ENCODE measurements at regions not wholly inside any gene's neighbourhood (a gene's known extent, or its start where the extent isn't known, plus 50 kb on each side); places are given as distances from the start of the nearest gene placed in this dataset.

DNA sequence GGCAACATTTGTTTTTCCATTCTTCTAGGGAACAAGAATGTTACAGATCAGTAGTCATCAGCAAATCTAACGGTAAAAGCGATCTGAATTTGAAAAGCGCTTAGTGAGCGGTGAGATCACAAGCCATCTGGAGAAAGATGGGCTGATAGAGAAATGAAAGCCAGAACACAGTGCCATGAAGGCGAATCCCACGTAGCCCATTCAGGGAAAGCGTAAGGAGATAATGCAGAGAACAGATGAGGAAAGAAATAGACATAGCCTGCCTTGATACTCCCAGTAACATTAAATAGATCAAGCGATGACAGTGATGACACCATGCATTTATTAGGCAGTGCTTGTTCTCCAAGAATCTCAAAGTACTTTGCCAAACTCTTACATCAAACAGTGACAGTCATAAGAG, 183.1 kb upstream of the PSMD7 start:
- TF ChIP-seq, protein P1, sequence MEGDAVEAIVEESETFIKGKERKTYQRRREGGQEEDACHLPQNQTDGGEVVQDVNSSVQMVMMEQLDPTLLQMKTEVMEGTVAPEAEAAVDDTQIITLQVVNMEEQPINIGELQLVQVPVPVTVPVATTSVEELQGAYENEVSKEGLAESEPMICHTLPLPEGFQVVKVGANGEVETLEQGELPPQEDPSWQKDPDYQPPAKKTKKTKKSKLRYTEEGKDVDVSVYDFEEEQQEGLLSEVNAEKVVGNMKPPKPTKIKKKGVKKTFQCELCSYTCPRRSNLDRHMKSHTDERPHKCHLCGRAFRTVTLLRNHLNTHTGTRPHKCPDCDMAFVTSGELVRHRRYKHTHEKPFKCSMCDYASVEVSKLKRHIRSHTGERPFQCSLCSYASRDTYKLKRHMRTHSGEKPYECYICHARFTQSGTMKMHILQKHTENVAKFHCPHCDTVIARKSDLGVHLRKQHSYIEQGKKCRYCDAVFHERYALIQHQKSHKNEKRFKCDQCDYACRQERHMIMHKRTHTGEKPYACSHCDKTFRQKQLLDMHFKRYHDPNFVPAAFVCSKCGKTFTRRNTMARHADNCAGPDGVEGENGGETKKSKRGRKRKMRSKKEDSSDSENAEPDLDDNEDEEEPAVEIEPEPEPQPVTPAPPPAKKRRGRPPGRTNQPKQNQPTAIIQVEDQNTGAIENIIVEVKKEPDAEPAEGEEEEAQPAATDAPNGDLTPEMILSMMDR (conservative IDR thresholded peaks at IDR 0.05 in 1 of 2, IDR thresholded peaks at IDR 0.05 in 1 of 2; ENCODE audit: low read depth in 1 of 2, low read length in 2 of 2): no peak
- no peak for TF ChIP-seq EZH2 (IDR thresholded peaks at IDR 0.05; ENCODE audit: low read length, missing control alignments)

Measured in fibroblast of lung (primary cell).